Immature natural killer cell (primary cell): ENCODE measurements at regions not wholly inside any gene's neighbourhood (a gene's known extent, or its start where the extent isn't known, plus 50 kb on each side); places are given as distances from the start of the nearest gene placed in this dataset.
"Not testable (repeated sequence)": the region's sequence is repeated elsewhere in the genome, so short reads cannot be mapped to it uniquely, and the experiment has no call there.

Experiments used
- DNase-seq, 3 donors: peaks; one replicate each; pipeline ENCODE4 v3.0.0; 2022; ENCODE audit warnings: mixed read lengths in 1 of 3
- H3K27ac Mint-ChIP-seq, 6 donors: one replicate each; pipeline ENCODE4 v1.8.0; 2020; ENCODE audit warnings: mixed read lengths in 6 of 6, mild to moderate bottlenecking in 5 of 6, inconsistent platforms in 4 of 6, moderate library complexity in 3 of 6
- H3K27me3 Mint-ChIP-seq, 3 donors: one replicate each; pipeline ENCODE4 v1.8.0; 2020 to 2021; ENCODE audit warnings: low read depth in 3 of 3, mild to moderate bottlenecking in 3 of 3, mixed read lengths in 3 of 3, moderate library complexity in 3 of 3, inconsistent platforms in 1 of 3
- H3K36me3 Mint-ChIP-seq, 3 donors: one replicate each; pipeline ENCODE4 v1.8.0; 2020; ENCODE audit warnings: mixed read lengths in 3 of 3, inconsistent platforms in 2 of 3, mild to moderate bottlenecking in 2 of 3
- H3K4me1 Mint-ChIP-seq, 2 donors: one replicate each; pipeline ENCODE4 v1.8.0; 2020; ENCODE audit warnings: inconsistent platforms in 2 of 2, mild to moderate bottlenecking in 2 of 2, mixed read lengths in 2 of 2, moderate library complexity in 1 of 2
- H3K4me3 Mint-ChIP-seq, 5 donors: one replicate each; pipeline ENCODE4 v1.8.0; 2020; ENCODE audit warnings: mild to moderate bottlenecking in 5 of 5, mixed read lengths in 5 of 5, inconsistent platforms in 3 of 5, moderate library complexity in 3 of 5
- H3K9me3 Mint-ChIP-seq, 6 donors: one replicate each; pipeline ENCODE4 v1.8.0; 2020; ENCODE audit warnings: mild to moderate bottlenecking in 6 of 6, mixed read lengths in 6 of 6, inconsistent platforms in 4 of 6, moderate library complexity in 3 of 6

DNA sequence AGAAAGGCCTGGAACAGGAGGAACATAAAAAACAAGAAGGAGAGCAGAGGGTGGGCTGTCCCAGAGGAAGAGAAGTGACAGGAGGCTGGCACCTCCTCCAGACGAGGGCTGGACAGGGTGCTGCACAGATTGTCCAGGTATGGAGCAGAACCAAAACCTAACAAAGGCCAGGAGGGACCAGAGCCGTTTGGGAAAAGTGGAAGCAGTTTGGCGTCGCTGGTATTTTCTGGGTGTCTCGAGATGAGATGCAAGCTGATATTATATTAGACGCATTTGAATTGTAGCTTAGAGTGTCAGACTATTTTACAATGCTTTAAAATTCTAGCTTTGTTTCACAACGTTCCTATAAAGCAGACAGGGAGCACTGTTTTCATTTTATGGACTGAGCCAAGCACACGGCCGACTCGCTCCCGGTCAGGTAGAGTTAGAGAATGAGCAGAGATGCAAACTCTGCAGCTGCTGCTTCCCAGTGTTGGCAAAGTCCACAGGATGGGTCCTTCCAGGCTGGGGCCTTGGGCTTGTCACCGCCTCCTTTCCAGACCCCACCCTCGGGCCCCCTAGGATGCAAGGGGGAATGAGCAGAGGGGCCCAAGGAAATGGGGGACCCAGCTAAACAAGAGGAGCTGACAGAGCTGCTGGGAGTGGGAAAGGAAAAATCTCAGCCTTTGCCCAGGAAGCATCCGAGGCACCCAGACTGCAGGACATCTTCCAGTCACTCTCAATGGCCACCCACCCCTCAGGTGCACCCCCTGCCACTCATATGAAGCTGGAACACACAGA is 60.8 kb upstream of the TMPRSS2 start:
- no peaks in the 10 kb centered on the region for H3K36me3 Mint-ChIP-seq
- DNase-seq, result no peak
- H3K27me3 Mint-ChIP-seq, result peaks cover 0 to 6% (median 5%) of the 10 kb centered on the region in 3 donors
- peaks cover 4 to 8% of the 10 kb centered on the region in 2 donors for H3K4me1 Mint-ChIP-seq
- no peak overlapping the region for H3K27ac Mint-ChIP-seq
- H3K9me3 Mint-ChIP-seq, result peaks cover 0 to 6% (median 1%) of the 10 kb centered on the region in 6 donors
- no peak overlapping the region for H3K4me3 Mint-ChIP-seq

- DNase-seq, result no peak
- Mint-ChIP-seq H3K36me3 (no peaks in the 10 kb centered on the region), H3K4me1 (peaks cover 4 to 8% of the 10 kb centered on the region in 2 donors), H3K27ac (no peak overlapping the region), H3K4me3 (no peak overlapping the region), H3K27me3 (peaks cover 0 to 7% (median 6%) of the 10 kb centered on the region in 3 donors), H3K9me3 (peaks cover 0 to 6% (median 1%) of the 10 kb centered on the region in 6 donors)
These were observed 60.0 kb upstream of the TMPRSS2 start for GRCh38 chr21:41567901-41568510.

- not testable (repeated sequence) for H3K36me3 Mint-ChIP-seq, H3K4me3 Mint-ChIP-seq, H3K9me3 Mint-ChIP-seq, H3K27ac Mint-ChIP-seq, H3K27me3 Mint-ChIP-seq, DNase-seq, H3K4me1 Mint-ChIP-seq
These were observed 59.3 kb upstream of the TMPRSS2 start for GRCh38 chr21:41567237-41567636.

DNA sequence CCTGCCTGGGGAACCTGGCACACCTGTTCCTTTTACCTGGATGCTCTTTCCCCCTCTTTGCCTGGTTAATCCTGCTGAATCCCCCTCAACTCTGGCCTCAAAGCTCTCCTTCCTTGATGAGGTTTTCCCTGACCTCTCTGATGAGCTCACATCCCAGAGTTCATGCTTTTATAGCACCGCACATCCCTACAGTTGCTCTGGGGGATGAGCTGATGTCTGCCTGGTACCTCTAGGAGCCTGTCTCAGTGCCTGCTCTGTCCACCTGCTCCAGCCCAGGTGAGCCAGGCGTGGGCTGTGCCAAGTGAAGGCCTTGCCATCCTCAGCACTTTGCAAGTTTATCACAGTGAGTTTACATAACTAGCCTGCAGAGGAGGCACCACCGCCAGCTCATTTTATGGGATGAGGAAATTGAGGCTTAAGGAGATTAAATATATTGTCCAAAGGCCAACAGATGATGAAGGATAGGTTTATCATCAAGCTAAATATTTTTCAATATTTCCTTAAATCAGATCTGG is 58.6 kb upstream of the TMPRSS2 start:
- no peaks in the 10 kb centered on the region for H3K36me3 Mint-ChIP-seq
- peak overlapping the region in 1 of 5 donors; percentile 18 for H3K4me3 Mint-ChIP-seq
- H3K27me3 Mint-ChIP-seq, result peaks cover 2 to 7% (median 4%) of the 10 kb centered on the region in 3 donors
- DNase-seq, result no peak
- peaks cover 4 to 8% of the 10 kb centered on the region in 2 donors for H3K4me1 Mint-ChIP-seq
- no peak overlapping the region for H3K27ac Mint-ChIP-seq
- H3K9me3 Mint-ChIP-seq, result peaks cover 0 to 1% (median 0%) of the 10 kb centered on the region in 6 donors

DNA sequence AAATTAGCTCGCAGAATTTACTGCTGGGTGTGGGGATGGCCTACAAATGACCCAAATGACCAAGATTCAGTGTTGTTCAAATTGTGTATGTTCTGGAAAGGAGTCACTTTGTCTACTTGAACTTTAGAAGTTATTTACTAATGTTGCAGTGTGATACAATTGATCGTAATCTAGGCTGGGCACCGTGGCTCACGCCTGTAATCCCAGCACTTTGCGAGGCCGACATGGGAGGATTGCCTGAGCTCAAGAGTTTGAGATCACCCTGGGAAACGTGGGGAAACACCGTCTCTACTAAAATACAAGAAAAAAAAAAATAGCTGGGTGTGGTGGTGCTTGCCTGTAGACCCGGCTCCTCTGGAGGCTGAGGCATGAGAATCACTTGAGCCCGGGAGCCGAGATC is 57.6 kb upstream of the TMPRSS2 start:
- H3K27me3 Mint-ChIP-seq, result peaks cover 1 to 7% (median 4%) of the 10 kb centered on the region in 3 donors
- no peaks in the 10 kb centered on the region for H3K36me3 Mint-ChIP-seq
- peak overlapping the region in 1 of 6 donors; percentile 46 for H3K27ac Mint-ChIP-seq

DNA sequence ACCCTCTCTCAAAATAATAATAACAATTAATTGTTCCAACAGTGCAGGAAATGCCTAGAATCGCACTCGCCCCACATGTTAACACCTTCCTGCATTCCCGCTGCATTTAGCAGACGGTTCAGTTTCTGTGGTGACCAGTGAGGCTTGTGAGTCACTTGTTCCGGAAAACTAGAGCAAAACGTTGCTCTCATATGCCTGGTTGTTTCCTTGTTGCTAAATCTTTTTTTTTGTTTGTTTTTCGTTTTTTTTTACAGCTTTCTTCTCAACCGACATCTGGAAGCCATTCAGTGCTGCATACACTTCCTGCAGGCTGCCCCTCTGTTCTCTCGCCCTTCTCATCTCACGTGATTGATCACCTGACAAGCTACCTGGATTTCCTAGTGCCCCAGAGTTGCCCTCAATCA is 56.9 kb upstream of the TMPRSS2 start:
- H3K27ac Mint-ChIP-seq, result peak overlapping the region in 4 of 6 donors; percentile 19 to 57 (median 38)
- peaks cover 4 to 8% of the 10 kb centered on the region in 2 donors for H3K4me1 Mint-ChIP-seq
- peaks cover 0 to 7% (median 6%) of the 10 kb centered on the region in 3 donors for H3K27me3 Mint-ChIP-seq
- no peaks in the 10 kb centered on the region for H3K36me3 Mint-ChIP-seq
- peak in 1 of 3 donors; percentile 6 for DNase-seq
- H3K9me3 Mint-ChIP-seq, result no peaks in the 10 kb centered on the region
- H3K4me3 Mint-ChIP-seq, result peak overlapping the region in 3 of 5 donors; percentile 1 to 66 (median 29)

More for the DNA sequence above, 57.6 kb upstream of the TMPRSS2 start:
- Mint-ChIP-seq H3K9me3 (no peaks in the 10 kb centered on the region), H3K4me3 (peak overlapping the region in 2 of 5 donors; percentile 29 to 66), H3K4me1 (peaks cover 4 to 8% of the 10 kb centered on the region in 2 donors)
- DNase-seq, result no peak

DNA sequence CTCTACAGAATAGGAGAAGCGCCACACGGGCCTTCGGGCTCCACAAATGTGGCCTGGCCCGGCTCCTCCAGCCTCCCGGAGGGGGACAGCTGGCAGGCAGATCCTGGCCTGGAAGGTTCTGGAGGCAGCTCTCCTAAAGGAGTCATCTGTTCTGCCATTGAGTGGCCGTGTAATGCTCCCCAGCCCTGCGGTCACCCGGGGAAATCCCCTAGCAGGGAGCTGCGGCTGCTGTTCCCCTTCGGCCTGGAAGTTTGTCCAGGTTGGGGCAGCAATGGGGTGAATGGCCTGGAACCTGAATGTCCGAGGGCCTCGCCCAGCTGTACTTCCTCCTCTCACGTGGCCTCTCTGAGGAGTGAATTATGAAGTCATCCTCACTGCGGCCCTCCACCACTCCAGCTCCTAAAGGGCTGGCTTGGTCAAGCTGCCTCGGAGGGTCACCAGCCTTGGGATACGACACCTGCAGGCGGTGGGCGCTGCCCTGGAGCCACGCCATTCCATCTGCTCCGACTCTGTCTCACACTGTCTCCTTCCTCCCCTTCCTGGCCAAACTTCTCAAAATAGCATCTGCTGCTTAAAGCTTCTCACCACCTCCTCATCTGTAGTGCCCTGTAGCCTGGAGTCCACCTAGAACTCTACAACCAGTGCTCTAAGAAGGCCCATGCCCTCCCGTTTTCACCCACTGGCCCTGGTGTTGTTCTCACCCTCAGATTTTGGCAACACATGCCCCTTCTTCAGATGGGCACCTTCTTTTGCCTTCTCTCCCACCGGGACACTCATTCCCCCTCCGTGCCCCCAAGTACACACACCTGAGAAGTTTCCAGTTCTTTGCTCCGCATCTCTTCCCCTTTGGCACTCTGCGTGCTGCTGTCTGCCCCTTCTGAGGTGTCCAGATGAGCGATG is 54.4 kb upstream of the TMPRSS2 start:
- H3K9me3 Mint-ChIP-seq, result no peaks in the 10 kb centered on the region
- no peak overlapping the region for H3K4me3 Mint-ChIP-seq
- H3K4me1 Mint-ChIP-seq, result peaks cover 4 to 8% of the 10 kb centered on the region in 2 donors
- H3K27me3 Mint-ChIP-seq, result peaks cover 0 to 8% (median 5%) of the 10 kb centered on the region in 3 donors
- no peaks in the 10 kb centered on the region for H3K36me3 Mint-ChIP-seq
- no peak overlapping the region for H3K27ac Mint-ChIP-seq
- DNase-seq, result no peak

GRCh38 chr21:41561701-41562100 is 53.7 kb upstream of the TMPRSS2 start:
- Mint-ChIP-seq H3K9me3 (no peaks in the 10 kb centered on the region), H3K4me1 (peaks cover 4 to 8% of the 10 kb centered on the region in 2 donors), H3K27me3 (peaks cover 0 to 9% (median 7%) of the 10 kb centered on the region in 3 donors), H3K27ac (no peak overlapping the region), H3K4me3 (peak overlapping the region in 1 of 5 donors; percentile 16), H3K36me3 (no peaks in the 10 kb centered on the region)
- no peak for DNase-seq

DNA sequence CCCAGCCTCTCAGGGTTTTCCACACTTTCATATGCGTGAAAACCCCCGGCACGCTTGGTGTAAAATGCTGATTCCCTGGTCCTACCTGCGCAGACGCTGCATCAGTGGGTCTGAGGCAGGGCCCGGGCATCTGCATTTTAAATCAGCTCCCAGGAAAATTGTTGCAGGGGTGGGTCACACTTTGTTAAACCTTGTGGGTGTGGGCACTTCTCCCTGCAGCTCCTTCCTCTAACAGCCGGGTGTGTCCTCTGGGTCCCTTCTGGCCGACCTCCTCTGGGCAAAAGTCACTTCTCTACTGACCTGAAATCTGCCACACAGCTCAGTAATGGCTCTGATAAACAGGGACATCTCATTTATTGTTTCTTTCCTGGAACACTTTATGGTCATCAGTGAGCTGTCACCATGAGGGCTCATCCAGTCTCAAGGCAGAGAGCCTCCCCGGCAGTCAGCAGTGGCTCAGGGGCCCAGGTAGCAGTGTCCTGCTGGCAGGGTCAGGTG is 52.8 kb upstream of the TMPRSS2 start:
- peaks cover 0 to 9% (median 9%) of the 10 kb centered on the region in 3 donors for H3K27me3 Mint-ChIP-seq
- H3K36me3 Mint-ChIP-seq, result no peaks in the 10 kb centered on the region

DNA sequence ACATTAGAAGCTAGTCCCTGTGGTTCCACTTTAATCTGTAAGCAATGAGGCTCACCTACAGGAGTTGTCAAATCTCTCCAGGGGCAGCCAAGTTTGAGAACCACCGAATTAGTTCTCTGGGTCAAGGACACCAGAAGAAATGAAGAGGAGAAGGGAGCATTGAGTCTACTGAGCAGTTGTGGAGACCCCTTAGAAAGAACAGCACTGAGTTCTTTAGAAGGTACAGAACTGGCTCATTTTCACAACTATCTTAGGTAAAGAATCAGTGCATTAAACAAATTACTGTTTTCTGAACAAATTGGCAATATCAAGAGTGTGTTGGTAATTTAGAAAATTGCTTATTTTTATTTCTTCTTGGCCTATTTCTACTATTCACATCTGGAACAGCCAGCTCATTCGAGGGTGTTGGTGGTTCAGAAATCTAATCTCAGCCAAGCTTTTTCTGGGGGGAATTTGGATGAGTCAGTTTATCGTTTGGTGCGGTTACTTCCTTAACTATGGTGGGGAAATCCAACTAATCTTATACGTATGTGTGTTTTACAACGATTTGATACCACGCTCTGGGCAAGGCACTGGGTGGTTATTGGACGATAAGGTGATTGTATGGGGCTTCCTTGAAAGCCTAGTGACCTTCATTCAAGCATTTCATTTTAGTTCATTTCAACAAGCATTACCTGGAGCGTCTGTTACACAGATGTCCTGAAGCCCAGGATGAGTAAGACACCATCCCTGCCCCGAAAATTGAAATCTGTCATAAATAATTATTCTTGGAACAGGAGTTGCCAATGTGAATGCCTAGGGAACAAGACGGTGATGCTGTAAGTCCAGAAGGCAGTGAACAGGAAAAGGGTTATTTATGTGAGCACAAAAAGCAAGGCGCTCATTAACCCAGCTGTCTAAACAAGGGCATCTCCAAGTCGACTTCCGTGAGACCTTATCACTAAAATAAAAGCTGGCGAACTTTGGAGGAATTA is 52.0 kb upstream of the TMPRSS2 start:
- Mint-ChIP-seq H3K27me3 (peaks cover 0 to 9% (median 6%) of the 10 kb centered on the region in 3 donors), H3K36me3 (no peaks in the 10 kb centered on the region), H3K4me3 (no peak overlapping the region), H3K9me3 (no peaks in the 10 kb centered on the region), H3K27ac (no peak overlapping the region), H3K4me1 (peaks cover under 1 to 2% of the 10 kb centered on the region in 2 donors)
- no peak for DNase-seq

More for the DNA sequence above, 52.8 kb upstream of the TMPRSS2 start:
- no peaks in the 10 kb centered on the region for H3K9me3 Mint-ChIP-seq
- peaks cover 4 to 8% of the 10 kb centered on the region in 2 donors for H3K4me1 Mint-ChIP-seq
- no peak for DNase-seq
- no peak overlapping the region for H3K4me3 Mint-ChIP-seq
- no peak overlapping the region for H3K27ac Mint-ChIP-seq

DNA sequence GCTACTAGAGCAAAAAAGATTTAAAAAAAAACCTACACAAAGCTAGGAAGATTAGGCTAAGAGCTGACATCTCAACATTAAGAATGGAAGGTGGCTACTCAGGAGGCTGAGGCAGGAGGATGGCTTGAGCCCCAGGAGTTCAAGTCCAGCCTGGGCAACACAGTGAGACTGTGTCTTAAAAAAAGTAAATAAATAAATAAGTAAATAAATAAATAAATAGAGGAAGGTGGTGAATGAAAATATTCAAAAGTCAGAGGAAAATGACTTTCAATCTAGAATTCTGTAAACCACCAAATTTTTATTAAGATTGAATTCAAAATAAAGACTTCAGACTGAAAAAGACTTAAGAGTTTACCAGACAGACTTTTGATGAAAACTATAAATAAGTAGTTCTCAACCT is 50.9 kb upstream of the TMPRSS2 start:
- H3K4me3 Mint-ChIP-seq, result no peak overlapping the region
- no peak overlapping the region for H3K27ac Mint-ChIP-seq
- no peaks in the 10 kb centered on the region for H3K4me1 Mint-ChIP-seq
- no peak for DNase-seq
- H3K27me3 Mint-ChIP-seq, result peaks cover 0 to 9% (median 6%) of the 10 kb centered on the region in 3 donors
- H3K36me3 Mint-ChIP-seq, result no peaks in the 10 kb centered on the region
- H3K9me3 Mint-ChIP-seq, result no peaks in the 10 kb centered on the region

- H3K36me3 Mint-ChIP-seq, result no peaks in the 10 kb centered on the region
- H3K9me3 Mint-ChIP-seq, result no peaks in the 10 kb centered on the region
- H3K27ac Mint-ChIP-seq, result no peak overlapping the region
These were observed 49.9 kb upstream of the TMPRSS2 start for GRCh38 chr21:41557884-41558283.

More at GRCh38 chr21:41557884-41558283, 49.9 kb upstream of the TMPRSS2 start:
- peaks cover 0 to 9% (median 4%) of the 10 kb centered on the region in 3 donors for H3K27me3 Mint-ChIP-seq
- no peaks in the 10 kb centered on the region for H3K4me1 Mint-ChIP-seq
- DNase-seq, result no peak
- no peak overlapping the region for H3K4me3 Mint-ChIP-seq
